GM12878 (cell line): ENCODE measurements at regions not wholly inside any gene's neighbourhood (a gene's known extent, or its start where the extent isn't known, plus 50 kb on each side); places are given as distances from the start of the nearest gene placed in this dataset.

Source experiments
- ATAC-seq: fragments of 200-7000 bp; cut with Tn5 transposase; 3 replicates; pipeline ENCODE4 v1.9.1; 2020; ENCODE audit warnings: mild to moderate bottlenecking, moderate library complexity
- BruUV-seq: library from RNA; stranded (reverse); fragments of 400-500 nt; replicated peaks from 2 replicates; lab custom pipeline; 2021; lab: Mats Ljungman, UMichigan
- CTCF ChIA-PET: fragments of 300-600 bp; sonication (Branson Sonifier 250); formaldehyde crosslinking; extraction: SDS; loops from one replicate; lab custom pipeline; 2021; ENCODE audit warnings: inconsistent platforms; lab: Yijun Ruan, JAX
- POLR2A ChIA-PET: fragments of 350-600 bp; formaldehyde crosslinking; extraction: SDS; loops from one replicate; lab custom pipeline; 2021; ENCODE audit warnings: inconsistent platforms; lab: Charles Lee
- RAD21 ChIA-PET: fragments of 300-600 bp; sonication (Branson Sonifier 250); formaldehyde crosslinking; loops from one replicate; lab custom pipeline; 2023; ENCODE audit warnings: antibody characterized with exemption; ENCODE audit not compliant: unreplicated experiment; lab: Charles Lee
- SMC1A ChIA-PET: fragments of 300-600 bp; sonication (Branson Sonifier 250); formaldehyde crosslinking; loops from one replicate; lab custom pipeline; 2023; ENCODE audit not compliant: unreplicated experiment, uncharacterized antibody; lab: Charles Lee
- DNase-seq: peaks from one replicate; pipeline ENCODE4 v3.0.0-alpha.2; 2011; ENCODE audit warnings: low read depth, low spot score
- FAIRE-seq: peaks from 3 replicates; lab custom pipeline; 2011; peaks lifted over from hg19 to GRCh38; lab: Jason Lieb, UNC
- H2AFZ ChIP-seq: 2 replicates; pipeline ENCODE4 v1.6.0; 2011; ENCODE audit warnings: low read depth, low read length, control low read depth; ENCODE audit not compliant: control insufficient read depth
- H3K27ac ChIP-seq: 2 replicates; pipeline ENCODE4 v1.5.1; 2011; ENCODE audit warnings: control low read depth; ENCODE audit not compliant: control insufficient read depth, insufficient read depth
- H3K27me3 ChIP-seq, 2 experiments: replicated peaks in 1 of 2; 2 replicates each; pipeline versions ENCODE4 v1.6.0 to v1.6.1; 2011; ENCODE audit warnings: low read length in 1 of 2; ENCODE audit not compliant: control insufficient read depth in 2 of 2, insufficient read depth in 2 of 2
- H3K36me3 ChIP-seq, 2 experiments: 2 replicates each; pipeline ENCODE4 v1.5.1; 2011; ENCODE audit warnings: low read length in 1 of 2; ENCODE audit not compliant: control insufficient read depth in 2 of 2, insufficient read depth in 2 of 2
- H3K4me1 ChIP-seq: 2 replicates; pipeline ENCODE4 v1.6.1; 2011; ENCODE audit warnings: mild to moderate bottlenecking, low read length, moderate library complexity, mixed read lengths; ENCODE audit not compliant: control insufficient read depth, insufficient read depth
- H3K4me2 ChIP-seq: 2 replicates; pipeline ENCODE4 v1.6.0; 2011; ENCODE audit warnings: control low read depth; ENCODE audit not compliant: control insufficient read depth, insufficient read depth
- H3K4me3 ChIP-seq: fragments of 200-600 bp; sonication (generic); 2 replicates; pipeline ENCODE4 v1.5.1; 2016
- H3K79me2 ChIP-seq: 2 replicates; pipeline ENCODE4 v1.6.0; 2011; ENCODE audit warnings: low read length; ENCODE audit not compliant: control insufficient read depth, insufficient read depth
- H3K9ac ChIP-seq: 2 replicates; pipeline ENCODE4 v1.8.0; 2011; ENCODE audit warnings: low read length, control low read depth, mixed read lengths; ENCODE audit not compliant: control insufficient read depth, insufficient read depth
- H3K9me3 ChIP-seq: replicated peaks from 3 replicates; pipeline ENCODE4 v1.5.1; 2011; ENCODE audit warnings: mild to moderate bottlenecking, low read length; ENCODE audit not compliant: control insufficient read depth, insufficient read depth
- H4K20me1 ChIP-seq: 2 replicates; pipeline ENCODE4 v1.6.0; 2011; ENCODE audit not compliant: control insufficient read depth, insufficient read depth
- BCL11A ChIP-seq: IDR thresholded peaks from 2 replicates; pipeline ENCODE4 v1.6.1; 2011; ENCODE audit warnings: low read depth, low read length
- CEBPZ ChIP-seq: fragments of 150-350 bp; IDR thresholded peaks from 2 replicates; pipeline ENCODE4 v1.6.1; 2016; ENCODE audit warnings: low read depth, low read length
- CHD2 ChIP-seq: IDR thresholded peaks from 2 replicates; pipeline ENCODE4 v1.6.1; 2011; ENCODE audit warnings: low read depth, low read length, improper control_type of control experiment, borderline replicate concordance
- NFYA ChIP-seq: IDR thresholded peaks from 2 replicates; pipeline ENCODE4 v1.6.1; 2011; ENCODE audit warnings: low read depth, mild to moderate bottlenecking, low read length, improper control_type of control experiment, borderline replicate concordance
- NKRF ChIP-seq: fragments of 450-650 bp; conservative IDR thresholded peaks from 2 replicates; pipeline ENCODE4 v1.6.1; 2017; ENCODE audit warnings: mild to moderate bottlenecking, moderate library complexity
- RAD21 ChIP-seq: IDR thresholded peaks from 2 replicates; pipeline ENCODE4 v1.6.1; 2011; ENCODE audit warnings: mild to moderate bottlenecking, low read depth, low read length, moderate library complexity; ENCODE audit not compliant: insufficient read depth
- YY1 ChIP-seq: IDR thresholded peaks from 2 replicates; pipeline ENCODE4 v1.6.1; 2011; ENCODE audit warnings: low read depth, mild to moderate bottlenecking, low read length
- ZBTB40 ChIP-seq: fragments of 450-650 bp; IDR thresholded peaks from 2 replicates; pipeline ENCODE4 v1.6.1; 2016; ENCODE audit warnings: mild to moderate bottlenecking, moderate library complexity, borderline replicate concordance
- WGBS: methylation state at CpG from one replicate; pipeline ENCODE4 v1.1.6; 2016; ENCODE audit warnings: low lambda C conversion rate; ENCODE audit not compliant: insufficient replicate concordance, insufficient coverage; ENCODE audit errors: missing lambda C conversion rate; 5-methylcytosine and 5-hydroxymethylcytosine counted together
- in situ Hi-C: fragments of 300-500 bp; cut with MboI; formaldehyde crosslinking; loops from 9 replicates; pipeline ENCODE4 v1.14.3; 2018; ENCODE audit warnings: mixed read lengths
- intact Hi-C: fragments of 100-400 bp; cut with micrococcal nuclease; formaldehyde crosslinking; loops from one replicate; pipeline ENCODE4 v1.14.2; 2022; ENCODE audit not compliant: unreplicated experiment
- TF ChIP-seq, protein P1 (sequence below), 3 experiments: IDR thresholded peaks in 2 of 3; conservative IDR thresholded peaks in 1 of 3; 2 replicates each; pipeline ENCODE4 v1.5.1; 2011; ENCODE audit warnings: low read depth in 3 of 3, low read length in 3 of 3, mild to moderate bottlenecking in 3 of 3, control low read depth in 2 of 3, moderate library complexity in 2 of 3, inconsistent platforms in 1 of 3, mixed read lengths in 1 of 3; ENCODE audit not compliant: control insufficient read depth in 2 of 3, insufficient read depth in 1 of 3; ENCODE audit errors: extremely low read depth in 1 of 3

GRCh38 chr5:4941957-4942830 is 197.9 kb upstream of the ADAMTS16 start:
- no peak overlapping the region for H3K9ac ChIP-seq
- POLR2A ChIA-PET, result no interaction called here
- ATAC-seq, result peak; percentile 67; the same call in 2 of the 3 replicates
- no TSS peak for BruUV-seq
- H3K4me2 ChIP-seq, result no peak overlapping the region
- H3K9me3 ChIP-seq, result no peaks in the 10 kb centered on the region
- no peaks in the 10 kb centered on the region for H3K79me2 ChIP-seq
- CTCF ChIA-PET, result interaction anchor here (0.8 to 1.6 kb wide), 5 partner anchors 10 to 40 kb away, joined by 3 to 6 read pairs (median 3); no protein-coding TSS in a partner anchor
- WGBS, result 40% methylated on average over 32 of the region's 33 CpGs
- no peak overlapping the region for H3K27ac ChIP-seq
- RAD21 ChIA-PET, result interaction anchor here (1.2 kb wide), 1 partner anchor 121 kb away, joined by 4 read pairs; no protein-coding TSS in a partner anchor
- no peak overlapping the region for H2AFZ ChIP-seq
- no peak for DNase-seq
- H3K36me3 ChIP-seq, result no peaks in the 10 kb centered on the region
- intact Hi-C loops, result loop anchor here (5.0 kb wide), 1 partner anchor 60 kb away; no protein-coding TSS in a partner anchor
- H3K4me1 ChIP-seq, result no peaks in the 10 kb centered on the region
- H4K20me1 ChIP-seq, result no peaks in the 10 kb centered on the region
- H3K27me3 ChIP-seq, result no peaks in the 10 kb centered on the region
- FAIRE-seq, result no peak
- SMC1A ChIA-PET, result interaction anchor here (0.6 to 1.7 kb wide), 2 partner anchors 62 to 826 kb away, joined by 3 to 5 read pairs; no protein-coding TSS in a partner anchor
- in situ Hi-C loops, result no loop called here
- no peak overlapping the region for H3K4me3 ChIP-seq
- no peak for TF ChIP-seq CEBPZ
- TF ChIP-seq, protein P1, sequence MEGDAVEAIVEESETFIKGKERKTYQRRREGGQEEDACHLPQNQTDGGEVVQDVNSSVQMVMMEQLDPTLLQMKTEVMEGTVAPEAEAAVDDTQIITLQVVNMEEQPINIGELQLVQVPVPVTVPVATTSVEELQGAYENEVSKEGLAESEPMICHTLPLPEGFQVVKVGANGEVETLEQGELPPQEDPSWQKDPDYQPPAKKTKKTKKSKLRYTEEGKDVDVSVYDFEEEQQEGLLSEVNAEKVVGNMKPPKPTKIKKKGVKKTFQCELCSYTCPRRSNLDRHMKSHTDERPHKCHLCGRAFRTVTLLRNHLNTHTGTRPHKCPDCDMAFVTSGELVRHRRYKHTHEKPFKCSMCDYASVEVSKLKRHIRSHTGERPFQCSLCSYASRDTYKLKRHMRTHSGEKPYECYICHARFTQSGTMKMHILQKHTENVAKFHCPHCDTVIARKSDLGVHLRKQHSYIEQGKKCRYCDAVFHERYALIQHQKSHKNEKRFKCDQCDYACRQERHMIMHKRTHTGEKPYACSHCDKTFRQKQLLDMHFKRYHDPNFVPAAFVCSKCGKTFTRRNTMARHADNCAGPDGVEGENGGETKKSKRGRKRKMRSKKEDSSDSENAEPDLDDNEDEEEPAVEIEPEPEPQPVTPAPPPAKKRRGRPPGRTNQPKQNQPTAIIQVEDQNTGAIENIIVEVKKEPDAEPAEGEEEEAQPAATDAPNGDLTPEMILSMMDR (IDR thresholded peaks at IDR 0.05 in 2 of 3, conservative IDR thresholded peaks at IDR 0.05 in 1 of 3; ENCODE audit: control insufficient read depth in 2 of 3, extremely low read depth in 1 of 3, insufficient read depth in 1 of 3, low read depth in 3 of 3, low read length in 3 of 3), result peak; percentile 52 to 87 (median 75)
- TF ChIP-seq NKRF, result no peak
- 0 out of 2 replicates have a peak, but pooled peaks have one; percentile 19 for TF ChIP-seq YY1
- TF ChIP-seq BCL11A, result no peak
- no peak for TF ChIP-seq NFYA
- no peak for TF ChIP-seq CHD2
- TF ChIP-seq ZBTB40, result no peak
- peak; percentile 67 for TF ChIP-seq RAD21
